ENCODE measurements at regions not wholly inside any gene's neighbourhood (a gene's known extent, or its start where the extent isn't known, plus 50 kb on each side); places are given as distances from the start of the nearest gene placed in this dataset.

DNA sequence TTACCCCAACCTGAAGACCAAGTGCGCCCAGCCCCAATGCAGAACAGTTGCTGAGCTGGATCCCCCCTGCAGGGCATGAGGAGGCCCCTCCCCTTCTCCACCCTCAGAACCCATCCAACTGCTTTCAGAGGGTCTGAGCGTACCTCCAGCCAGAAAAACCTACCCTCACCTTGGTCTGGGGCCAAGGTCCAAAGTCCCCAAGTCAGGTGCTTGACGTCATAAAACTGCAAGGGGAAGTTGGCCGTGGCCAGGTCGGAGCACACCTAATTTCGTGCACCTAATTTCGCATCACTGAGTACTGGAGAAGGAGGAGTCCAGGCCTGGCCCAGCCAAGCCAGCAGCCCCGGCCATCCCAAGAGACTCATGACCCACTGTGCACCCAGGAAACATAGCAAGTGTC is 289.8 kb downstream of the CTTN start:
- H3K27ac ChIP-seq: no peak overlapping the region

GRCh38 chr11:70689764-70690163 is 291.4 kb downstream of the CTTN start:
- no peak overlapping the region for H3K4me3 ChIP-seq
- no peaks in the 10 kb centered on the region for H3K9me3 ChIP-seq
- WGBS, 3 donors: 70 to 86% (median 83%) methylated on average over 6 of the region's 6 CpGs
- no peak for DNase-seq
- no peaks in the 10 kb centered on the region for H3K27me3 ChIP-seq
- TF ChIP-seq, protein P1, sequence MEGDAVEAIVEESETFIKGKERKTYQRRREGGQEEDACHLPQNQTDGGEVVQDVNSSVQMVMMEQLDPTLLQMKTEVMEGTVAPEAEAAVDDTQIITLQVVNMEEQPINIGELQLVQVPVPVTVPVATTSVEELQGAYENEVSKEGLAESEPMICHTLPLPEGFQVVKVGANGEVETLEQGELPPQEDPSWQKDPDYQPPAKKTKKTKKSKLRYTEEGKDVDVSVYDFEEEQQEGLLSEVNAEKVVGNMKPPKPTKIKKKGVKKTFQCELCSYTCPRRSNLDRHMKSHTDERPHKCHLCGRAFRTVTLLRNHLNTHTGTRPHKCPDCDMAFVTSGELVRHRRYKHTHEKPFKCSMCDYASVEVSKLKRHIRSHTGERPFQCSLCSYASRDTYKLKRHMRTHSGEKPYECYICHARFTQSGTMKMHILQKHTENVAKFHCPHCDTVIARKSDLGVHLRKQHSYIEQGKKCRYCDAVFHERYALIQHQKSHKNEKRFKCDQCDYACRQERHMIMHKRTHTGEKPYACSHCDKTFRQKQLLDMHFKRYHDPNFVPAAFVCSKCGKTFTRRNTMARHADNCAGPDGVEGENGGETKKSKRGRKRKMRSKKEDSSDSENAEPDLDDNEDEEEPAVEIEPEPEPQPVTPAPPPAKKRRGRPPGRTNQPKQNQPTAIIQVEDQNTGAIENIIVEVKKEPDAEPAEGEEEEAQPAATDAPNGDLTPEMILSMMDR (IDR thresholded peaks at IDR 0.05): no peak
- TF ChIP-seq POLR2A (IDR thresholded peaks at IDR 0.05): no peak
- TF ChIP-seq EP300 (IDR thresholded peaks at IDR 0.05): no peak
- intact Hi-C loops (cut with DNase I): no loop called here
- no peaks in the 10 kb centered on the region for H3K36me3 ChIP-seq
- H3K27ac ChIP-seq: no peak overlapping the region
- no peaks in the 10 kb centered on the region for H3K4me1 ChIP-seq (ENCODE audit: insufficient read depth)

More for the DNA sequence above, 289.8 kb downstream of the CTTN start:
- WGBS, 3 donors: 80 to 87% (median 85%) methylated on average over 8 of the region's 8 CpGs
- Histone ChIP-seq H3K4me3 (no peak overlapping the region), H3K36me3 (no peaks in the 10 kb centered on the region), H3K4me1 (ENCODE audit: insufficient read depth) (no peaks in the 10 kb centered on the region), H3K9me3 (no peaks in the 10 kb centered on the region), H3K27me3 (no peaks in the 10 kb centered on the region)
- TF ChIP-seq POLR2A (IDR thresholded peaks at IDR 0.05) (no peak), EP300 (IDR thresholded peaks at IDR 0.05) (no peak)
- TF ChIP-seq, protein P1 (IDR thresholded peaks at IDR 0.05): no peak
- no peak for DNase-seq
- intact Hi-C loops (cut with DNase I): no loop called here

DNA sequence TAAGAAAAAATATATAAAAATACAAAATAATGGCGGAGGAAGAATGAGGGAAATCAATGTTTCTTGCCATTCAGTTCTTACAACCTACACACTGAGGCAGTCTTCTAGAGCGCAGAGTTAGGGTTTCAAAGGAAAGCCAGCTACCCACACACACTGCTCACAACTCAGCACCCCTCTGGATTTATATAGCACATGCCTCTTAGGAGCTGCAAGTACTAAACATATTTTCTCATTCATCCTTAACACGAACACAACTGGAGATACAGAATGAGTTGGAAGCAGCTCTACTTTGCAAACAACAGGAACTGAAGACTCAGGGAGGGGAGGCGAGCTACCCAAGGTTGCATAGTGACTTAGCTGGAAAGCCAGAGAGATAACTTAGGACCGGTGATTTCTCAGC is 293.8 kb downstream of the CTTN start:
- 64 to 73% (median 68%) methylated on average over 5 of the region's 5 CpGs for WGBS, 3 donors
- Histone ChIP-seq H3K4me1 (ENCODE audit: insufficient read depth) (no peaks in the 10 kb centered on the region), H3K36me3 (no peaks in the 10 kb centered on the region), H3K9me3 (no peaks in the 10 kb centered on the region), H3K27me3 (no peaks in the 10 kb centered on the region), H3K27ac (no peak overlapping the region), H3K4me3 (no peak overlapping the region)
- TF ChIP-seq POLR2A (IDR thresholded peaks at IDR 0.05) (no peak), EP300 (IDR thresholded peaks at IDR 0.05) (no peak)
- TF ChIP-seq, protein P1 (IDR thresholded peaks at IDR 0.05): no peak
- intact Hi-C loops (cut with DNase I): no loop called here
- no peak for DNase-seq

GRCh38 chr11:70694371-70694770 is 296.0 kb downstream of the CTTN start:
- TF ChIP-seq EP300 (IDR thresholded peaks at IDR 0.05) (no peak), POLR2A (IDR thresholded peaks at IDR 0.05) (no peak)
- TF ChIP-seq, protein P1 (IDR thresholded peaks at IDR 0.05): no peak
- Histone ChIP-seq H3K4me1 (ENCODE audit: insufficient read depth) (no peaks in the 10 kb centered on the region), H3K27ac (no peak overlapping the region), H3K36me3 (no peaks in the 10 kb centered on the region), H3K27me3 (no peaks in the 10 kb centered on the region), H3K9me3 (no peaks in the 10 kb centered on the region), H3K4me3 (no peak overlapping the region)
- no peak for DNase-seq
- intact Hi-C loops (cut with DNase I): no loop called here
- 82 to 96% (median 92%) methylated on average over 1 of the region's 1 CpG for WGBS, 3 donors

Measured in ovary (tissue), 7 donors.